ENCODE measurements at regions not wholly inside any gene's neighbourhood (a gene's known extent, or its start where the extent isn't known, plus 50 kb on each side); places are given as distances from the start of the nearest gene placed in this dataset.
"Not testable (repeated sequence)": the region's sequence is repeated elsewhere in the genome, so short reads cannot be mapped to it uniquely, and the experiment has no call there.

GRCh38 chr5:87735923-87736322, 323.2 kb upstream of the CCNH start:
- no peak for DNase-seq

- no peak for DNase-seq
Observed at GRCh38 chr5:87733897-87734296, 321.2 kb upstream of the CCNH start.

- DNase-seq = no peak
Observed at GRCh38 chr5:87732875-87733768, 320.4 kb upstream of the CCNH start.

- DNase-seq = no peak
Observed at GRCh38 chr5:87729781-87730180, 317.1 kb upstream of the CCNH start.

- DNase-seq = no peak
Observed at GRCh38 chr5:87722286-87722685, 309.6 kb upstream of the CCNH start.

GRCh38 chr5:87718224-87718925, 305.6 kb upstream of the CCNH start:
- not testable (repeated sequence) for DNase-seq

- no peak for DNase-seq
Observed at GRCh38 chr5:87717761-87718160, 305.0 kb upstream of the CCNH start.

- no peak for DNase-seq
Observed at GRCh38 chr5:87705876-87706275, 293.1 kb upstream of the CCNH start.

- DNase-seq = no peak
Observed at GRCh38 chr5:87686975-87687374, 274.2 kb upstream of the CCNH start.

- no peak for DNase-seq
Observed at GRCh38 chr5:87686018-87686417, 273.3 kb upstream of the CCNH start.

GRCh38 chr5:87674235-87674634, 261.5 kb upstream of the CCNH start:
- DNase-seq = no peak

GRCh38 chr5:87671146-87671545, 258.4 kb upstream of the CCNH start:
- no peak for DNase-seq

- no peak for DNase-seq
Observed at GRCh38 chr5:87665166-87665565, 252.4 kb upstream of the CCNH start.

- DNase-seq = no peak
Observed at GRCh38 chr5:87661784-87662566, 249.2 kb upstream of the CCNH start.

- no peak for DNase-seq
Observed at GRCh38 chr5:87653242-87653641, 240.5 kb upstream of the CCNH start.

- DNase-seq = no peak
Observed at GRCh38 chr5:87650284-87650683, 237.6 kb upstream of the CCNH start.

GRCh38 chr5:87649455-87649854, 236.7 kb upstream of the CCNH start:
- DNase-seq = no peak

GRCh38 chr5:87645224-87645623, 232.5 kb upstream of the CCNH start:
- DNase-seq = no peak

- no peak for DNase-seq
Observed at GRCh38 chr5:87640902-87641301, 228.2 kb upstream of the CCNH start.

- no peak for DNase-seq
Observed at GRCh38 chr5:87627363-87627762, 214.6 kb upstream of the CCNH start.

- DNase-seq = no peak
Observed at GRCh38 chr5:87608385-87608784, 195.7 kb upstream of the CCNH start.

- DNase-seq = no peak
Observed at GRCh38 chr5:87605663-87606062, 192.9 kb upstream of the CCNH start.

GRCh38 chr5:87599778-87600177, 187.0 kb upstream of the CCNH start:
- DNase-seq = no peak
